ENCODE measurements at regions not wholly inside any gene's neighbourhood (a gene's known extent, or its start where the extent isn't known, plus 50 kb on each side); places are given as distances from the start of the nearest gene placed in this dataset.

GRCh38 chr13:78829821-78830220, 170.9 kb upstream of the OBI1 start:
- no peak overlapping the region for H3K27ac ChIP-seq (ENCODE audit: low read length)
- no peak overlapping the region for H3K4me3 ChIP-seq (ENCODE audit: low read length)
- TF ChIP-seq EZH2phosphoT487 (IDR thresholded peaks at IDR 0.05; ENCODE audit: low read depth): no peak
- no peak for TF ChIP-seq CTCF (IDR thresholded peaks at IDR 0.05; ENCODE audit: low read depth, low read length)
- no peaks in the 10 kb centered on the region for H3K27me3 ChIP-seq (ENCODE audit: low read depth, low read length)
- H3K79me2 ChIP-seq (ENCODE audit: low read length): no peaks in the 10 kb centered on the region
- no peaks in the 10 kb centered on the region for H3K4me1 ChIP-seq (ENCODE audit: low read length)
- no peak overlapping the region for H3K4me2 ChIP-seq (ENCODE audit: low read length)
- no peak overlapping the region for H2AFZ ChIP-seq (ENCODE audit: low read depth, low read length)
- no peaks in the 10 kb centered on the region for H4K20me1 ChIP-seq (ENCODE audit: insufficient read depth, low read length)
- no peak overlapping the region for H3K9ac ChIP-seq (ENCODE audit: low read length)
- no peaks in the 10 kb centered on the region for H3K9me3 ChIP-seq (ENCODE audit: insufficient read depth, low read length)
- H3K36me3 ChIP-seq (replicated peaks; ENCODE audit: low read depth, low read length): no peaks in the 10 kb centered on the region

GRCh38 chr13:78827471-78827870, 168.5 kb upstream of the OBI1 start:
- Histone ChIP-seq H3K36me3 (replicated peaks; ENCODE audit: low read depth, low read length) (no peaks in the 10 kb centered on the region), H3K4me3 (ENCODE audit: low read length) (no peak overlapping the region), H3K9ac (ENCODE audit: low read length) (no peak overlapping the region), H3K27ac (ENCODE audit: low read length) (no peak overlapping the region), H3K9me3 (ENCODE audit: insufficient read depth, low read length) (no peaks in the 10 kb centered on the region), H2AFZ (ENCODE audit: low read depth, low read length) (no peak overlapping the region), H3K4me1 (ENCODE audit: low read length) (no peaks in the 10 kb centered on the region), H4K20me1 (ENCODE audit: insufficient read depth, low read length) (no peaks in the 10 kb centered on the region), H3K4me2 (ENCODE audit: low read length) (no peak overlapping the region), H3K79me2 (ENCODE audit: low read length) (no peaks in the 10 kb centered on the region), H3K27me3 (ENCODE audit: low read depth, low read length) (no peaks in the 10 kb centered on the region)
- no peak for TF ChIP-seq CTCF (IDR thresholded peaks at IDR 0.05; ENCODE audit: low read depth, low read length)
- no peak for TF ChIP-seq EZH2phosphoT487 (IDR thresholded peaks at IDR 0.05; ENCODE audit: low read depth)

- no peaks in the 10 kb centered on the region for H3K79me2 ChIP-seq (ENCODE audit: low read length)
- H3K27ac ChIP-seq (ENCODE audit: low read length): no peak overlapping the region
- H3K9me3 ChIP-seq (ENCODE audit: insufficient read depth, low read length): no peaks in the 10 kb centered on the region
- H3K4me3 ChIP-seq (ENCODE audit: low read length): no peak overlapping the region
- no peaks in the 10 kb centered on the region for H4K20me1 ChIP-seq (ENCODE audit: insufficient read depth, low read length)
- H3K9ac ChIP-seq (ENCODE audit: low read length): no peak overlapping the region
- H3K4me1 ChIP-seq (ENCODE audit: low read length): no peaks in the 10 kb centered on the region
- H3K27me3 ChIP-seq (ENCODE audit: low read depth, low read length): no peaks in the 10 kb centered on the region
- no peak for TF ChIP-seq EZH2phosphoT487 (IDR thresholded peaks at IDR 0.05; ENCODE audit: low read depth)
- no peak for TF ChIP-seq CTCF (IDR thresholded peaks at IDR 0.05; ENCODE audit: low read depth, low read length)
- no peak overlapping the region for H3K4me2 ChIP-seq (ENCODE audit: low read length)
- no peaks in the 10 kb centered on the region for H3K36me3 ChIP-seq (replicated peaks; ENCODE audit: low read depth, low read length)
- no peak overlapping the region for H2AFZ ChIP-seq (ENCODE audit: low read depth, low read length)
These were observed 168.0 kb upstream of the OBI1 start for GRCh38 chr13:78826936-78827335.

GRCh38 chr13:78826312-78826711, 167.4 kb upstream of the OBI1 start:
- no peak overlapping the region for H3K4me2 ChIP-seq (ENCODE audit: low read length)
- no peak overlapping the region for H2AFZ ChIP-seq (ENCODE audit: low read depth, low read length)
- no peak overlapping the region for H3K9ac ChIP-seq (ENCODE audit: low read length)
- no peaks in the 10 kb centered on the region for H3K4me1 ChIP-seq (ENCODE audit: low read length)
- H3K4me3 ChIP-seq (ENCODE audit: low read length): no peak overlapping the region
- no peaks in the 10 kb centered on the region for H3K36me3 ChIP-seq (replicated peaks; ENCODE audit: low read depth, low read length)
- no peak overlapping the region for H3K27ac ChIP-seq (ENCODE audit: low read length)
- H4K20me1 ChIP-seq (ENCODE audit: insufficient read depth, low read length): no peaks in the 10 kb centered on the region
- no peaks in the 10 kb centered on the region for H3K27me3 ChIP-seq (ENCODE audit: low read depth, low read length)
- H3K9me3 ChIP-seq (ENCODE audit: insufficient read depth, low read length): no peaks in the 10 kb centered on the region
- no peaks in the 10 kb centered on the region for H3K79me2 ChIP-seq (ENCODE audit: low read length)
- TF ChIP-seq CTCF (IDR thresholded peaks at IDR 0.05; ENCODE audit: low read depth, low read length) (no peak), EZH2phosphoT487 (IDR thresholded peaks at IDR 0.05; ENCODE audit: low read depth) (no peak)

All from OCI-LY3 (cell line).